Heart left ventricle (tissue), 16 donors: ENCODE measurements at regions not wholly inside any gene's neighbourhood (a gene's known extent, or its start where the extent isn't known, plus 50 kb on each side); places are given as distances from the start of the nearest gene placed in this dataset.

Source experiments
- ATAC-seq, 4 donors: fragments of 200-7000 bp; cut with Tn5 transposase; one replicate each; pipeline ENCODE4 v1.9.1; 2020 to 2022; ENCODE audit warnings: moderate library complexity in 4 of 4, mild to moderate bottlenecking in 3 of 4, moderate number of reproducible peaks in 1 of 4
- DNase-seq, 5 donors: peaks; one replicate each; pipeline ENCODE4 v3.0.0-alpha.2; 2020
- H3K27ac ChIP-seq, 12 donors: fragments of 200-600 bp; sonication (generic) in 4 of 12; one replicate each; pipeline versions ENCODE4 v1.5.0 to v1.8.0; 2016 to 2022; ENCODE audit warnings: mild to moderate bottlenecking in 2 of 12
- H3K27me3 ChIP-seq, 9 donors: fragments of 200-600 bp; sonication (generic) in 2 of 9; one replicate each; pipeline versions ENCODE4 v1.5.1 to v1.8.0; 2016 to 2022; ENCODE audit warnings: mild to moderate bottlenecking in 3 of 9
- H3K36me3 ChIP-seq, 9 donors: fragments of 200-600 bp; sonication (generic) in 2 of 9; one replicate each; pipeline versions ENCODE4 v1.5.0 to v1.8.0; 2018 to 2022; ENCODE audit warnings: mild to moderate bottlenecking in 2 of 9
- H3K4me1 ChIP-seq, 12 donors: fragments of 200-600 bp; sonication (generic) in 4 of 12; one replicate each; pipeline versions ENCODE4 v1.5.0 to v1.8.0; 2016 to 2022; ENCODE audit warnings: mild to moderate bottlenecking in 3 of 12
- H3K4me3 ChIP-seq, 12 donors: fragments of 200-600 bp; sonication (generic) in 4 of 12; one replicate each; pipeline versions ENCODE4 v1.5.0 to v1.8.0; 2017 to 2022; ENCODE audit warnings: mild to moderate bottlenecking in 9 of 12, moderate library complexity in 4 of 12
- H3K9me3 ChIP-seq, 12 donors: fragments of 200-600 bp; sonication (generic) in 4 of 12; one replicate each; pipeline versions ENCODE4 v1.5.0 to v1.8.0; 2016 to 2022; ENCODE audit warnings: mild to moderate bottlenecking in 1 of 12
- CTCF ChIP-seq, 12 donors: fragments of 200-600 bp; sonication (generic) in 4 of 12; IDR thresholded peaks; one replicate each; pipeline versions ENCODE4 v1.5.0 to v1.8.0; 2018 to 2022; ENCODE audit warnings: antibody characterized with exemption in 12 of 12, mild to moderate bottlenecking in 5 of 12
- POLR2A ChIP-seq, 2 donors: fragments of 450-650 bp; IDR thresholded peaks; one replicate each; pipeline ENCODE4 v1.6.1; 2017; ENCODE audit warnings: antibody characterized with exemption in 2 of 2, mild to moderate bottlenecking in 2 of 2, moderate library complexity in 2 of 2
- WGBS, 4 donors: extraction: QIAGEN DNeasy Blood & Tissue Kit in 2 of 4; methylation state at CpG; one replicate each; pipeline versions ENCODE4 v1.1.5 to v1.1.7; 2013 to 2018; 5-methylcytosine and 5-hydroxymethylcytosine counted together
- intact Hi-C, 10 donors: fragments of 100-400 bp; cut with DNase I; formaldehyde crosslinking; loops; one replicate each; pipeline versions ENCODE4 v1.11.1 to v1.14.2; 2022
- donor health status: ischemic (EF 13 %, LVEDD 7.1; RV severe dilation, severe dysfunction).
- donor health status: healthy with polysubstance abuse.
- donor health status: DM: no; HTN: yes; CAD: no.
- donor health status: DM: no; HTN: no; CAD: no.
- donor health status: ischemic (EF 25% LVEDD 6.9; RV normal size, moderate dysfunction).
- donor health status: ischemic (EF 25% LVEDD 5.7; RV mildly dilated, moderate dysfunction).
- donor health status: healthy.
- donor health status: DM: yes; HTN: yes; CAD: no.
- donor health status: ischemic (EF 35%, LVEDD 5.7; RV mildly dilated, moderate dysfunction).
- donor health status: nonischemic (EF 11% LVEDD 7.7; RV severe dilation, severe dysfunction).
- donor health status: DM: yes; HTN: yes; CAD: no.
- donor health status: PGD.
- donor health status: ischemic (EF 29% LVEDD 5.4; RV normal size, mild dysfunction).
- donor health status: nonischemic (EF 23%, LVEDD 6.1; RV moderate dilation, normal function).

- H3K9me3 ChIP-seq: no peaks in the 10 kb centered on the region
- H3K4me3 ChIP-seq: no peak overlapping the region
- H3K27me3 ChIP-seq: no peaks in the 10 kb centered on the region
- no peak for TF ChIP-seq POLR2A (IDR thresholded peaks at IDR 0.05)
- TF ChIP-seq CTCF (IDR thresholded peaks at IDR 0.05): no peak
- 80 to 87% (median 83%) methylated on average over 11 to 14 of the region's 14 CpGs for WGBS, 4 donors
- H3K4me1 ChIP-seq: no peaks in the 10 kb centered on the region
- ATAC-seq (no peak), DNase-seq (no peak)
- intact Hi-C loops: no loop called here
- H3K36me3 ChIP-seq: peaks cover 0 to 97% (median 75%) of the 10 kb centered on the region in 9 donors
- no peak overlapping the region for H3K27ac ChIP-seq
These were observed 124.3 kb downstream of the PTPRS start for GRCh38 chr19:5216141-5216847.

GRCh38 chr19:5215431-5215830, 125.2 kb downstream of the PTPRS start:
- 92 to 95% (median 94%) methylated on average over 13 to 18 of the region's 18 CpGs for WGBS, 4 donors
- TF ChIP-seq POLR2A (IDR thresholded peaks at IDR 0.05) (no peak), CTCF (IDR thresholded peaks at IDR 0.05) (no peak)
- H3K27ac ChIP-seq: no peak overlapping the region
- H3K9me3 ChIP-seq: no peaks in the 10 kb centered on the region
- no peaks in the 10 kb centered on the region for H3K4me1 ChIP-seq
- ATAC-seq: no peak
- DNase-seq: no peak
- H3K27me3 ChIP-seq: no peaks in the 10 kb centered on the region
- H3K36me3 ChIP-seq: peaks cover 5 to 97% (median 76%) of the 10 kb centered on the region in 9 donors
- intact Hi-C loops: no loop called here
- H3K4me3 ChIP-seq: no peak overlapping the region

- H3K4me1 ChIP-seq: no peaks in the 10 kb centered on the region
- DNase-seq: no peak
These were observed 125.7 kb downstream of the PTPRS start for GRCh38 chr19:5214902-5215301.

GRCh38 chr19:5214371-5214770, 126.2 kb downstream of the PTPRS start:
- no peaks in the 10 kb centered on the region for H3K9me3 ChIP-seq
- DNase-seq (no peak), ATAC-seq (no peak)
- H3K27me3 ChIP-seq: no peaks in the 10 kb centered on the region
- no peak overlapping the region for H3K27ac ChIP-seq
- H3K4me1 ChIP-seq: no peaks in the 10 kb centered on the region
- no peak overlapping the region for H3K4me3 ChIP-seq
- H3K36me3 ChIP-seq: peaks cover 5 to 97% (median 74%) of the 10 kb centered on the region in 9 donors
- TF ChIP-seq POLR2A (IDR thresholded peaks at IDR 0.05) (no peak), CTCF (IDR thresholded peaks at IDR 0.05) (no peak)
- WGBS, 4 donors: 94 to 96% (median 96%) methylated on average over 14 to 23 of the region's 23 CpGs
- intact Hi-C loops: no loop called here

More at GRCh38 chr19:5214902-5215301, 125.7 kb downstream of the PTPRS start:
- intact Hi-C loops: no loop called here
- Histone ChIP-seq H3K27me3 (no peaks in the 10 kb centered on the region), H3K27ac (no peak overlapping the region), H3K4me3 (no peak overlapping the region), H3K9me3 (no peaks in the 10 kb centered on the region), H3K36me3 (peaks cover 5 to 97% (median 75%) of the 10 kb centered on the region in 9 donors)
- TF ChIP-seq POLR2A (IDR thresholded peaks at IDR 0.05) (no peak), CTCF (IDR thresholded peaks at IDR 0.05) (no peak)
- 86 to 98% (median 98%) methylated on average over 6 of the region's 6 CpGs for WGBS, 4 donors
- no peak for ATAC-seq
